ENCODE measurements at regions not wholly inside any gene's neighbourhood (a gene's known extent, or its start where the extent isn't known, plus 50 kb on each side); places are given as distances from the start of the nearest gene placed in this dataset.
"Not testable (repeated sequence)": the region's sequence is repeated elsewhere in the genome, so short reads cannot be mapped to it uniquely, and the experiment has no call there.

DNA sequence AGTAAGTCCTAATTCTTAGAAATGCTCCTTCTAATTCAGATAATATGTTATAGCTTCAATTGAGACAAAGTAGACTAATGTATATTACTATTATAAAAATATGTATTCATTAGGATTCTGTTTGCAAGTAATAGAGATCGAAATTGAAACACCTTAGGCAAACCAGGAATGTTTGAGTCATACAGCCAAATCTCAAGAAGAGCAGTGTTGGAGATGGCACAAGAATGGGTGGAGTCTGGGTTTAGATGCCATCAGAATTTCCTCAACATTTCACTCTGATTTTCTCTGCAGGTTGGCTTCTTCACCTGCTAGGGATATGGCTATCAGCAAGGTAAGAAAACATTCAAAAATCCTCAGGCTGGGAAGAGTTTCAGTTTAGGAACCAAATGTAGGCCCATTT is 405.4 kb downstream of the CCDC85A start:
- H3K4me3 ChIP-seq (ENCODE audit: low read depth, low read length): no peak overlapping the region
- H3K36me3 ChIP-seq (ENCODE audit: control insufficient read depth, insufficient read depth, low read length): no peaks in the 10 kb centered on the region
- H3K9me3 ChIP-seq: no peaks in the 10 kb centered on the region
- no peaks in the 10 kb centered on the region for H3K27me3 Mint-ChIP-seq (ENCODE audit: insufficient read depth, unreplicated experiment)
- no peaks in the 10 kb centered on the region for H3K36me3 Mint-ChIP-seq (ENCODE audit: insufficient read depth, unreplicated experiment)
- TF ChIP-seq, protein P1, sequence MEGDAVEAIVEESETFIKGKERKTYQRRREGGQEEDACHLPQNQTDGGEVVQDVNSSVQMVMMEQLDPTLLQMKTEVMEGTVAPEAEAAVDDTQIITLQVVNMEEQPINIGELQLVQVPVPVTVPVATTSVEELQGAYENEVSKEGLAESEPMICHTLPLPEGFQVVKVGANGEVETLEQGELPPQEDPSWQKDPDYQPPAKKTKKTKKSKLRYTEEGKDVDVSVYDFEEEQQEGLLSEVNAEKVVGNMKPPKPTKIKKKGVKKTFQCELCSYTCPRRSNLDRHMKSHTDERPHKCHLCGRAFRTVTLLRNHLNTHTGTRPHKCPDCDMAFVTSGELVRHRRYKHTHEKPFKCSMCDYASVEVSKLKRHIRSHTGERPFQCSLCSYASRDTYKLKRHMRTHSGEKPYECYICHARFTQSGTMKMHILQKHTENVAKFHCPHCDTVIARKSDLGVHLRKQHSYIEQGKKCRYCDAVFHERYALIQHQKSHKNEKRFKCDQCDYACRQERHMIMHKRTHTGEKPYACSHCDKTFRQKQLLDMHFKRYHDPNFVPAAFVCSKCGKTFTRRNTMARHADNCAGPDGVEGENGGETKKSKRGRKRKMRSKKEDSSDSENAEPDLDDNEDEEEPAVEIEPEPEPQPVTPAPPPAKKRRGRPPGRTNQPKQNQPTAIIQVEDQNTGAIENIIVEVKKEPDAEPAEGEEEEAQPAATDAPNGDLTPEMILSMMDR (IDR thresholded peaks at IDR 0.05; ENCODE audit: insufficient read depth in 1 of 2, low read depth in 1 of 2, low read length in 1 of 2, severe bottlenecking in 1 of 2, unreplicated experiment in 1 of 2): no peak
- H3K27ac Mint-ChIP-seq (ENCODE audit: unreplicated experiment): no peak overlapping the region
- ChIA-PET POLR2A (no interaction called here), CTCF (no interaction called here)
- H3K9me3 Mint-ChIP-seq (ENCODE audit: unreplicated experiment): no peaks in the 10 kb centered on the region
- no peak overlapping the region for H3K4me3 Mint-ChIP-seq (ENCODE audit: unreplicated experiment)
- intact Hi-C loops (cut with micrococcal nuclease; ENCODE audit: unreplicated experiment): no loop called here
- H3K4me1 Mint-ChIP-seq (ENCODE audit: low read depth, unreplicated experiment): no peaks in the 10 kb centered on the region
- no peaks in the 10 kb centered on the region for H3K4me1 ChIP-seq
- H3K27me3 ChIP-seq (replicated peaks; ENCODE audit: control insufficient read depth, insufficient read depth, low read length): no peaks in the 10 kb centered on the region
- no peak for DNase-seq
- BruUV-seq (replicated peaks): no TSS peak

DNA sequence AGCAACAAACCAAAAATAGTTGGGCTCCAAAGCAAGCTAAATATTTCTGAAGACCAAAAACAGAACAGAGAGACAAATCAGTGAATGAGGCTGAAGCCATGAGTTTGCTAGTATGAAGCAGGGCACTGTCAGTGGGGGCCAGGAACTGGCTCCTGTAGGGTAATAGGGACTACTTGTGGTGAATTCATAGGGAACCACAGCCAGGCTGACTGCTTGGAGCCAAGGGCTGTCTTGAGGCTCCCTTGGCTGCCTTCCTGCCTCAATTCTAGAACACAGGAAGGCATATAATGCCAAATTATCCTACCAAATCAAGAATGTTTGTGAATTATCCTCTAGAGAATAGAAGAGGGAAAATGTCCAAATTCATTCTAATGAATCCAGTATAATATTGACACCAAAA is 406.0 kb downstream of the CCDC85A start:
- intact Hi-C loops (cut with micrococcal nuclease; ENCODE audit: unreplicated experiment): no loop called here
- Mint-ChIP-seq H3K4me1 (ENCODE audit: low read depth, unreplicated experiment) (no peaks in the 10 kb centered on the region), H3K9me3 (ENCODE audit: unreplicated experiment) (no peaks in the 10 kb centered on the region), H3K27me3 (ENCODE audit: insufficient read depth, unreplicated experiment) (no peaks in the 10 kb centered on the region), H3K27ac (ENCODE audit: unreplicated experiment) (no peak overlapping the region), H3K36me3 (ENCODE audit: insufficient read depth, unreplicated experiment) (no peaks in the 10 kb centered on the region), H3K4me3 (ENCODE audit: unreplicated experiment) (no peak overlapping the region)
- BruUV-seq (replicated peaks): no TSS peak
- POLR2A ChIA-PET: no interaction called here
- CTCF ChIA-PET: no interaction called here
- Histone ChIP-seq H3K27me3 (replicated peaks; ENCODE audit: control insufficient read depth, insufficient read depth, low read length) (no peaks in the 10 kb centered on the region), H3K4me3 (ENCODE audit: low read depth, low read length) (no peak overlapping the region), H3K36me3 (ENCODE audit: control insufficient read depth, insufficient read depth, low read length) (no peaks in the 10 kb centered on the region), H3K4me1 (no peaks in the 10 kb centered on the region), H3K9me3 (no peaks in the 10 kb centered on the region)
- DNase-seq: no peak
- TF ChIP-seq, protein P1 (IDR thresholded peaks at IDR 0.05; ENCODE audit: insufficient read depth in 1 of 2, low read depth in 1 of 2, low read length in 1 of 2, severe bottlenecking in 1 of 2, unreplicated experiment in 1 of 2): no peak

DNA sequence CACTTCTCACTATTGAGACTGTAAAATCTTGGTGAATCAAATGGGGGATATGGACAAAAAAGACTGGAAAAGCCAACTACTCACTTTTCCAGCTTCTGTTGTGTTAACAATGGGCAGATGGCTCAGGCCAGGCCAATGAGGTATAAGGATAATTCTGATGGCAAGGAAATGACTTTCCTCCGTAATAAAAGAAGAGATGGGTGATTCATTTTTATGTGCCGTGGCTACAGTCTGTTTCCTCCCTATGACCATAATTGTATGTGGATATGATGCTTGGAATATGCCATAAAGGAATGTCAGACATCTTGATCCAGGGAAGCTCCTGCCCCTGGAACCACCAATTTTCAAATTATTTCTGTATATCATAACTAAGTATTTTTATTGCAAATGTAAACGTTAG is 406.8 kb downstream of the CCDC85A start:
- Histone ChIP-seq H3K4me3 (ENCODE audit: low read depth, low read length) (no peak overlapping the region), H3K36me3 (ENCODE audit: control insufficient read depth, insufficient read depth, low read length) (no peaks in the 10 kb centered on the region), H3K4me1 (no peaks in the 10 kb centered on the region), H3K9me3 (no peaks in the 10 kb centered on the region), H3K27me3 (replicated peaks; ENCODE audit: control insufficient read depth, insufficient read depth, low read length) (no peaks in the 10 kb centered on the region)
- CTCF ChIA-PET: no interaction called here
- no TSS peak for BruUV-seq (replicated peaks)
- no peaks in the 10 kb centered on the region for H3K27me3 Mint-ChIP-seq (ENCODE audit: insufficient read depth, unreplicated experiment)
- no peaks in the 10 kb centered on the region for H3K9me3 Mint-ChIP-seq (ENCODE audit: unreplicated experiment)
- intact Hi-C loops (cut with micrococcal nuclease; ENCODE audit: unreplicated experiment): no loop called here
- TF ChIP-seq, protein P1 (IDR thresholded peaks at IDR 0.05; ENCODE audit: insufficient read depth in 1 of 2, low read depth in 1 of 2, low read length in 1 of 2, severe bottlenecking in 1 of 2, unreplicated experiment in 1 of 2): no peak
- POLR2A ChIA-PET: no interaction called here
- H3K4me1 Mint-ChIP-seq (ENCODE audit: low read depth, unreplicated experiment): no peaks in the 10 kb centered on the region
- H3K4me3 Mint-ChIP-seq (ENCODE audit: unreplicated experiment): no peak overlapping the region
- no peak overlapping the region for H3K27ac Mint-ChIP-seq (ENCODE audit: unreplicated experiment)
- DNase-seq: no peak
- H3K36me3 Mint-ChIP-seq (ENCODE audit: insufficient read depth, unreplicated experiment): no peaks in the 10 kb centered on the region

DNA sequence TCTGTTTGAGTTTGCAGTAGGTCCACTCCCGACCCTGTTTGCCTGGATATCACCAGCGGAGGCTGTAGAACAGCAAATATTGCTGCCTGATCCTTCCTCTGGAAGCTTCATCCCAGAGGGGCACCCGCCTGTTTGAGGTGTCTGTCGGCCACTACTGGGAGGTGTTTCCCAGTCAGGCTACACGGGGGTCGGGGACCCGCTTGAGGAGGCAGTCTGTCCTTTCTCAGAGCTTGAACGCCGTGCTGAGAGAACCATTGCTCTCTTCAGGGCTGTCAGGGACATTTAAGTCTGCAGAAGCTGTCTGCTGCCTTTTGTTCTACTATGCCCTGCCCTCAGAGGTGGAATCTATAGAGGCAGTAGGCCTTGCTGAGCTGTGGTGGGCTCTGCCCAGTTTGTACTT is 422.3 kb downstream of the CCDC85A start:
- H3K4me3 Mint-ChIP-seq (ENCODE audit: unreplicated experiment); intact Hi-C loops (cut with micrococcal nuclease; ENCODE audit: unreplicated experiment); H3K9me3 Mint-ChIP-seq (ENCODE audit: unreplicated experiment); H3K27ac Mint-ChIP-seq (ENCODE audit: unreplicated experiment); H3K36me3 Mint-ChIP-seq (ENCODE audit: insufficient read depth, unreplicated experiment); H3K9me3 ChIP-seq; BruUV-seq (replicated peaks); H3K4me3 ChIP-seq (ENCODE audit: low read depth, low read length); DNase-seq; H3K27me3 ChIP-seq (replicated peaks; ENCODE audit: control insufficient read depth, insufficient read depth, low read length); H3K4me1 Mint-ChIP-seq (ENCODE audit: low read depth, unreplicated experiment); POLR2A ChIA-PET; CTCF ChIA-PET; H3K4me1 ChIP-seq; H3K36me3 ChIP-seq (ENCODE audit: control insufficient read depth, insufficient read depth, low read length): not testable (repeated sequence)
- H3K27me3 Mint-ChIP-seq (ENCODE audit: insufficient read depth, unreplicated experiment): peaks cover 13% of the 10 kb centered on the region

All from Caco-2 (cell line).